Endothelial cell of umbilical vein (primary cell): ENCODE measurements at regions not wholly inside any gene's neighbourhood (a gene's known extent, or its start where the extent isn't known, plus 50 kb on each side); places are given as distances from the start of the nearest gene placed in this dataset.

Experiments
- BruUV-seq: library from RNA; stranded (reverse); fragments of 400-500 nt; replicated peaks from 2 replicates; lab custom pipeline; 2021; lab: Mats Ljungman, UMichigan
- CTCF ChIA-PET: fragments of 300-600, 350-600 bp; sonication (Branson Sonifier 250); formaldehyde crosslinking; loops from one replicate; lab custom pipeline; 2021; ENCODE audit warnings: antibody characterized with exemption, inconsistent platforms; lab: Charles Lee
- POLR2A ChIA-PET: fragments of 300-600, 350-600 bp; sonication (Branson Sonifier 250); formaldehyde crosslinking; loops from one replicate; lab custom pipeline; 2021; ENCODE audit warnings: antibody characterized with exemption, inconsistent platforms; lab: Charles Lee
- DNase-seq: peaks from one replicate; pipeline ENCODE4 v3.0.0-alpha.2; 2011; ENCODE audit warnings: low read depth, low spot score
- FAIRE-seq: peaks from 2 replicates; lab custom pipeline; 2011; peaks lifted over from hg19 to GRCh38; lab: Jason Lieb, UNC
- H2AFZ ChIP-seq: 2 replicates; pipeline ENCODE4 v1.6.0; 2012; ENCODE audit warnings: low read depth, low read length, control low read depth, inconsistent platforms
- H3K27ac ChIP-seq: 2 replicates; pipeline ENCODE4 v1.5.1; 2011; ENCODE audit warnings: low read depth, mild to moderate bottlenecking, control low read depth, low read length, moderate library complexity; ENCODE audit not compliant: insufficient read depth
- H3K27me3 ChIP-seq, 2 experiments: 2 replicates each; pipeline versions ENCODE4 v1.6.0 to v1.6.1; 2011; ENCODE audit warnings: low read length in 2 of 2, mixed read lengths in 1 of 2; ENCODE audit not compliant: control insufficient read depth in 2 of 2, insufficient read depth in 2 of 2
- H3K36me3 ChIP-seq, 2 experiments: 2 replicates in 1 of 2; 3 replicates in 1 of 2; pipeline ENCODE4 v1.5.1; 2011; ENCODE audit warnings: low read length in 2 of 2, mild to moderate bottlenecking in 1 of 2, moderate library complexity in 1 of 2; ENCODE audit not compliant: control insufficient read depth in 2 of 2, insufficient read depth in 2 of 2; ENCODE audit errors: extremely low read depth in 1 of 2
- H3K4me1 ChIP-seq: 3 replicates; pipeline ENCODE4 v1.5.1; 2011; ENCODE audit warnings: mild to moderate bottlenecking, low read length; ENCODE audit not compliant: control insufficient read depth, insufficient read depth; ENCODE audit errors: extremely low read depth
- H3K4me2 ChIP-seq: 2 replicates; pipeline ENCODE4 v1.6.1; 2011; ENCODE audit warnings: low read length, control low read depth, mixed read lengths; ENCODE audit not compliant: insufficient read depth
- H3K4me3 ChIP-seq, 3 experiments: fragments of 200-600 bp in 1 of 3; sonication (generic), shearing (Covaris generic) in 1 of 3; replicated peaks in 1 of 3; 2 replicates each; pipeline ENCODE4 v1.5.1; 2011 to 2016; ENCODE audit warnings: control low read depth in 3 of 3, low read length in 3 of 3, mild to moderate bottlenecking in 2 of 3, inconsistent platforms in 1 of 3, low read depth in 1 of 3, moderate library complexity in 1 of 3; ENCODE audit not compliant: insufficient read depth in 1 of 3
- H3K79me2 ChIP-seq: 2 replicates; pipeline ENCODE4 v1.6.0; 2012; ENCODE audit warnings: low read length, inconsistent platforms; ENCODE audit not compliant: control insufficient read depth, insufficient read depth
- H3K9ac ChIP-seq: replicated peaks from 2 replicates; pipeline ENCODE3; 2011; ENCODE audit warnings: low read length, control low read depth; ENCODE audit not compliant: insufficient read depth; ENCODE audit errors: extremely low read depth
- H3K9me1 ChIP-seq: replicated peaks from 3 replicates; pipeline ENCODE4 v1.6.0; 2011; ENCODE audit warnings: mild to moderate bottlenecking, low read length; ENCODE audit not compliant: control insufficient read depth, insufficient read depth; ENCODE audit errors: extremely low read depth
- H3K9me3 ChIP-seq: replicated peaks from 2 replicates; pipeline ENCODE4 v1.5.1; 2012; ENCODE audit warnings: low read length, inconsistent platforms; ENCODE audit not compliant: control insufficient read depth, insufficient read depth
- H4K20me1 ChIP-seq: replicated peaks from 2 replicates; pipeline ENCODE3; 2011; ENCODE audit warnings: mild to moderate bottlenecking, low read length; ENCODE audit not compliant: control insufficient read depth, insufficient read depth; ENCODE audit errors: extremely low read depth
- CTCF ChIP-seq, 2 donors: IDR thresholded peaks; 1 replicate in 1 of 2; 2 replicates in 1 of 2; pipeline ENCODE4 v1.5.1; 2011; ENCODE audit warnings: low read length in 2 of 2, mild to moderate bottlenecking in 2 of 2, moderate library complexity in 2 of 2, control low read depth in 1 of 2, inconsistent platforms in 1 of 2, low read depth in 1 of 2; ENCODE audit not compliant: insufficient read depth in 1 of 2; ENCODE audit errors: extremely low read depth in 1 of 2
- EZH2 ChIP-seq: IDR thresholded peaks from 2 replicates; pipeline ENCODE4 v1.6.1; 2012; ENCODE audit warnings: borderline replicate concordance, low read depth, mild to moderate bottlenecking, moderate library complexity, low read length, inconsistent platforms; ENCODE audit not compliant: severe bottlenecking
- FOS ChIP-seq: IDR thresholded peaks from 2 replicates; pipeline ENCODE4 v1.6.1; 2011; ENCODE audit warnings: mild to moderate bottlenecking, low read length, moderate library complexity, borderline replicate concordance; ENCODE audit not compliant: insufficient read depth
- GATA2 ChIP-seq: IDR thresholded peaks from 2 replicates; pipeline ENCODE4 v1.7.0; 2011; ENCODE audit warnings: low read depth, mild to moderate bottlenecking, moderate library complexity, mixed read lengths, low read length; ENCODE audit not compliant: insufficient read length, insufficient read depth
- JUN ChIP-seq: IDR thresholded peaks from 2 replicates; pipeline ENCODE4 v1.6.1; 2011; ENCODE audit warnings: borderline replicate concordance, low read depth; ENCODE audit not compliant: insufficient read length, insufficient read depth
- MAX ChIP-seq: IDR thresholded peaks from 2 replicates; pipeline ENCODE4 v1.6.1; 2011; ENCODE audit not compliant: insufficient read depth, insufficient read length
- MYC ChIP-seq: IDR thresholded peaks from one replicate; pipeline ENCODE4 v1.6.1; 2011; ENCODE audit warnings: mild to moderate bottlenecking, low read depth, low read length
- POLR2A ChIP-seq: IDR thresholded peaks from 2 replicates; pipeline ENCODE4 v1.6.1; 2012; ENCODE audit warnings: low read depth, mild to moderate bottlenecking, control low read depth, low read length
- POLR2AphosphoS5 ChIP-seq: IDR thresholded peaks from 2 replicates; pipeline ENCODE4 v1.6.1; 2012; ENCODE audit warnings: low read depth, mild to moderate bottlenecking, control low read depth, low read length, moderate library complexity; ENCODE audit not compliant: insufficient read depth
- dilution Hi-C: fragments of 300-500 bp; cut with MboI; formaldehyde crosslinking; loops from one replicate; pipeline ENCODE4 v1.15.0; 2019; ENCODE audit warnings: low sequenced_read_pairs; ENCODE audit not compliant: extremely low pct_ligation_motif_present
- intact Hi-C: fragments of 100-400 bp; cut with micrococcal nuclease; formaldehyde crosslinking; loops from one replicate; pipeline ENCODE4 v1.10.0; 2022

- Histone ChIP-seq H2AFZ (no peak overlapping the region), H3K9me1 (no peaks in the 10 kb centered on the region), H3K4me3 (no peak overlapping the region), H3K27ac (no peak overlapping the region), H3K4me1 (no peaks in the 10 kb centered on the region), H3K9me3 (peaks cover 4% of the 10 kb centered on the region), H3K36me3 (no peaks in the 10 kb centered on the region), H4K20me1 (no peaks in the 10 kb centered on the region), H3K9ac (no peak overlapping the region), H3K4me2 (no peak overlapping the region), H3K79me2 (no peaks in the 10 kb centered on the region), H3K27me3 (no peaks in the 10 kb centered on the region)
- dilution Hi-C loops, result no loop called here
- intact Hi-C loops, result no loop called here
- CTCF ChIA-PET, result no interaction called here
- BruUV-seq, result no TSS peak
- FAIRE-seq (no peak), DNase-seq (no peak)
- POLR2A ChIA-PET, result no interaction called here
- TF ChIP-seq CTCF (IDR thresholded peaks at IDR 0.05; ENCODE audit: extremely low read depth in 1 of 2, insufficient read depth in 1 of 2, low read depth in 1 of 2, low read length in 2 of 2) (no peak), MYC (no peak), POLR2A (no peak), MAX (no peak), JUN (no peak), EZH2 (no peak), FOS (no peak), GATA2 (no peak), POLR2AphosphoS5 (no peak)
Measured at GRCh38 chr4:180564448-180564847, 1678.8 kb upstream of the TENM3 start.
